ENCODE measurements at regions not wholly inside any gene's neighbourhood (a gene's known extent, or its start where the extent isn't known, plus 50 kb on each side); places are given as distances from the start of the nearest gene placed in this dataset.

DNA sequence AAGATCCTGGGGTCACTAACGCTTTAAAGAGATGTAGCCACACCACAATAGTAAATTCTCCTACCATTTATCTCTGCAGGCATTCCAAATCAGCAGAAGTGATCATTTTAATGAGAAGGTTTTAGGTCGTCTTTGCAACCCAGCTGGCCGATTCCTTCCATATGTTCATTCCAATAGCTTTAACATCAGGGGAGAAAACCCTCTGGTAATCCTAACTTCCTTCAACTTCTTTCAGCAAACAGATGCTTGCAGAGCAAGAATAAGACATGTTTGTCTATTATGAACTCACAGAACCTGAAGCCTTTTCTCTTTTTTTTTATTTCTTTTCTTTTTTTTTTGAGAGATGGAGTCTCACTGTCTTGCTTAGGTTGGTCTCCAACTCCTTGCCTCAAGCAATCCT, 498.6 kb upstream of the SLITRK1 start:
- H3K27me3 Mint-ChIP-seq, result no peaks in the 10 kb centered on the region
- no peak for ATAC-seq (ENCODE audit: low read depth in 2 of 2)

GRCh38 chr13:84377106-84377505, 494.8 kb upstream of the SLITRK1 start:
- Histone ChIP-seq H3K9me3 (ENCODE audit: control insufficient read depth in 2 of 2, low read length in 2 of 2) (no peaks in the 10 kb centered on the region), H3K27ac (ENCODE audit: insufficient read depth, low read length, poor library complexity, severe bottlenecking) (no peak overlapping the region), H3K27me3 (ENCODE audit: control insufficient read depth, insufficient read depth, low read length) (no peaks in the 10 kb centered on the region), H3K36me3 (ENCODE audit: control insufficient read depth, insufficient read depth, low read length) (no peaks in the 10 kb centered on the region), H3K4me3 (ENCODE audit: low read depth, low read length) (no peak overlapping the region), H3K4me1 (ENCODE audit: control insufficient read depth, insufficient read depth, low read length, poor library complexity, severe bottlenecking) (no peaks in the 10 kb centered on the region)
- DNase-seq (no peak), ATAC-seq (ENCODE audit: low read depth in 2 of 2) (no peak)
- H3K4me3 Mint-ChIP-seq, result no peak overlapping the region
- H3K9me3 Mint-ChIP-seq, result peaks cover 0 to 17% (median 3%) of the 10 kb centered on the region in 7 donors
- H3K4me1 Mint-ChIP-seq, result no peaks in the 10 kb centered on the region
- H3K27me3 Mint-ChIP-seq, result no peaks in the 10 kb centered on the region
- H3K36me3 Mint-ChIP-seq, result no peaks in the 10 kb centered on the region
- H3K27ac Mint-ChIP-seq, result no peak overlapping the region

More for the DNA sequence above, 498.6 kb upstream of the SLITRK1 start:
- no peak overlapping the region for H3K4me3 ChIP-seq (ENCODE audit: low read depth, low read length)
- H3K27ac ChIP-seq (ENCODE audit: insufficient read depth, low read length, poor library complexity, severe bottlenecking), result no peak overlapping the region
- H3K36me3 ChIP-seq (ENCODE audit: control insufficient read depth, insufficient read depth, low read length), result no peaks in the 10 kb centered on the region
- H3K4me1 ChIP-seq (ENCODE audit: control insufficient read depth, insufficient read depth, low read length, poor library complexity, severe bottlenecking), result no peaks in the 10 kb centered on the region
- H3K9me3 Mint-ChIP-seq, result peaks cover 0 to 19% (median 7%) of the 10 kb centered on the region in 7 donors
- no peak overlapping the region for H3K27ac Mint-ChIP-seq
- peaks cover 0 to 16% of the 10 kb centered on the region in 2 experiments for H3K9me3 ChIP-seq (ENCODE audit: control insufficient read depth in 2 of 2, low read length in 2 of 2)
- DNase-seq, result no peak
- no peaks in the 10 kb centered on the region for H3K27me3 ChIP-seq (ENCODE audit: control insufficient read depth, insufficient read depth, low read length)
- H3K36me3 Mint-ChIP-seq, result no peaks in the 10 kb centered on the region
- no peaks in the 10 kb centered on the region for H3K4me1 Mint-ChIP-seq
- no peak overlapping the region for H3K4me3 Mint-ChIP-seq

DNA sequence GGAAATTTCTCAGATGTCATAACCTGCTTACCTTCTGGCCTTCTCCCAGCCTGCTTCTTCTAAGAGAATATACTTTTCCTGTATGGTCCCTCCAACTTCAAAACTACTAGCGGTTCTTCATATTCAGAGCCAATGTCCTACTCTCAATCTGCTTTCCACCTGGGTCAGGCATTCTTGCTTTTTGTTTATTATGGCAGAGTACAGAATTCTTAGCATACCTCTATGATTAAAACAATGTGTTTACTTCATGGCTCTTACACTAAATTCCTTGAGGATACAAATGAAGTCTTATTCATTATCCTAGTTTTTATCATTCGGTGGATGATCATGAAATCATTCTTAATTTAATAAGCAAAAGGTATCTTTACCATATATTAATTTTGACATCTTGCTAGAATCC, 484.2 kb upstream of the SLITRK1 start:
- Histone ChIP-seq H3K27me3 (ENCODE audit: control insufficient read depth, insufficient read depth, low read length) (no peaks in the 10 kb centered on the region), H3K36me3 (ENCODE audit: control insufficient read depth, insufficient read depth, low read length) (no peaks in the 10 kb centered on the region), H3K9me3 (ENCODE audit: control insufficient read depth in 2 of 2, low read length in 2 of 2) (no peaks in the 10 kb centered on the region), H3K4me1 (ENCODE audit: control insufficient read depth, insufficient read depth, low read length, poor library complexity, severe bottlenecking) (no peaks in the 10 kb centered on the region), H3K27ac (ENCODE audit: insufficient read depth, low read length, poor library complexity, severe bottlenecking) (no peak overlapping the region), H3K4me3 (ENCODE audit: low read depth, low read length) (no peak overlapping the region)
- Mint-ChIP-seq H3K36me3 (no peaks in the 10 kb centered on the region), H3K27me3 (no peaks in the 10 kb centered on the region), H3K27ac (no peak overlapping the region), H3K4me3 (no peak overlapping the region), H3K4me1 (no peaks in the 10 kb centered on the region), H3K9me3 (peaks cover 0 to 8% (median 0%) of the 10 kb centered on the region in 7 donors)
- no peak for DNase-seq
- ATAC-seq (ENCODE audit: low read depth in 2 of 2), result no peak

GRCh38 chr13:84362777-84363176, 480.5 kb upstream of the SLITRK1 start:
- ATAC-seq (ENCODE audit: low read depth in 2 of 2), result no peak
- H3K27ac ChIP-seq (ENCODE audit: insufficient read depth, low read length, poor library complexity, severe bottlenecking), result no peak overlapping the region
- H3K4me1 ChIP-seq (ENCODE audit: control insufficient read depth, insufficient read depth, low read length, poor library complexity, severe bottlenecking), result no peaks in the 10 kb centered on the region
- no peak overlapping the region for H3K4me3 Mint-ChIP-seq
- H3K4me1 Mint-ChIP-seq, result no peaks in the 10 kb centered on the region
- H3K27me3 Mint-ChIP-seq, result no peaks in the 10 kb centered on the region
- no peaks in the 10 kb centered on the region for H3K27me3 ChIP-seq (ENCODE audit: control insufficient read depth, insufficient read depth, low read length)
- H3K36me3 ChIP-seq (ENCODE audit: control insufficient read depth, insufficient read depth, low read length), result no peaks in the 10 kb centered on the region
- H3K9me3 ChIP-seq (ENCODE audit: control insufficient read depth in 2 of 2, low read length in 2 of 2), result no peaks in the 10 kb centered on the region
- no peak overlapping the region for H3K27ac Mint-ChIP-seq
- H3K36me3 Mint-ChIP-seq, result no peaks in the 10 kb centered on the region
- H3K4me3 ChIP-seq (ENCODE audit: low read depth, low read length), result no peak overlapping the region
- DNase-seq, result no peak
- peaks cover 0 to 6% (median 0%) of the 10 kb centered on the region in 7 donors for H3K9me3 Mint-ChIP-seq

- H3K27me3 Mint-ChIP-seq, result no peaks in the 10 kb centered on the region
- Histone ChIP-seq H3K27me3 (ENCODE audit: control insufficient read depth, insufficient read depth, low read length) (no peaks in the 10 kb centered on the region), H3K9me3 (ENCODE audit: control insufficient read depth in 2 of 2, low read length in 2 of 2) (no peaks in the 10 kb centered on the region), H3K27ac (ENCODE audit: insufficient read depth, low read length, poor library complexity, severe bottlenecking) (no peak overlapping the region), H3K4me1 (ENCODE audit: control insufficient read depth, insufficient read depth, low read length, poor library complexity, severe bottlenecking) (no peaks in the 10 kb centered on the region), H3K36me3 (ENCODE audit: control insufficient read depth, insufficient read depth, low read length) (no peaks in the 10 kb centered on the region), H3K4me3 (ENCODE audit: low read depth, low read length) (no peak overlapping the region)
- peaks cover 0 to 6% (median 0%) of the 10 kb centered on the region in 7 donors for H3K9me3 Mint-ChIP-seq
- H3K4me1 Mint-ChIP-seq, result no peaks in the 10 kb centered on the region
- no peak for ATAC-seq (ENCODE audit: low read depth in 2 of 2)
- no peak for DNase-seq
- H3K4me3 Mint-ChIP-seq, result no peak overlapping the region
- no peaks in the 10 kb centered on the region for H3K36me3 Mint-ChIP-seq
- H3K27ac Mint-ChIP-seq, result peak overlapping the region in 1 of 3 donors; percentile 14
Observed at GRCh38 chr13:84360822-84361221, 478.5 kb upstream of the SLITRK1 start.

DNA sequence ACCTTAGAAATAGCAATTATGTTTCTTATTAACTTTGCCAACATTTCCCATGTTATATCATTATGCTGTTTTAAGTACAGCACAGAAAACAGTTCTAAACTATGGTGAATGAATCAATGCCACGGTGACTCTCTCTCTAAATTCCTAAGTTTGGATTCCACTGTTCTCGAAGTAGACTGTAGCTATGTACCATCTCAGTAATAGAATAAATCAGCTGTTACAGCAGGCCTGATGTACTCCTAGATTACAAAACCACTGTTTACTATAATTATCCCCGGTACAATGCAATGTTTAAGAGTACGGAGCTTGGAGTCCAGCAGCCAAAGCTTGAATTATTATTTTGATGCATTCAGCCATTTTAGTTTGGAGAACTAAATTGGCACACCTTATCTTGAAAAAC, 476.3 kb upstream of the SLITRK1 start:
- Mint-ChIP-seq H3K36me3 (no peaks in the 10 kb centered on the region), H3K27ac (no peak overlapping the region), H3K27me3 (no peaks in the 10 kb centered on the region), H3K4me1 (no peaks in the 10 kb centered on the region), H3K4me3 (no peak overlapping the region), H3K9me3 (peaks cover 0 to 1% (median 0%) of the 10 kb centered on the region in 7 donors)
- DNase-seq, result no peak
- ATAC-seq (ENCODE audit: low read depth in 2 of 2), result no peak
- H3K4me3 ChIP-seq (ENCODE audit: low read depth, low read length), result no peak overlapping the region
- H3K27me3 ChIP-seq (ENCODE audit: control insufficient read depth, insufficient read depth, low read length), result no peaks in the 10 kb centered on the region
- no peaks in the 10 kb centered on the region for H3K4me1 ChIP-seq (ENCODE audit: control insufficient read depth, insufficient read depth, low read length, poor library complexity, severe bottlenecking)
- H3K9me3 ChIP-seq (ENCODE audit: control insufficient read depth in 2 of 2, low read length in 2 of 2), result no peaks in the 10 kb centered on the region
- no peaks in the 10 kb centered on the region for H3K36me3 ChIP-seq (ENCODE audit: control insufficient read depth, insufficient read depth, low read length)
- no peak overlapping the region for H3K27ac ChIP-seq (ENCODE audit: insufficient read depth, low read length, poor library complexity, severe bottlenecking)

DNA sequence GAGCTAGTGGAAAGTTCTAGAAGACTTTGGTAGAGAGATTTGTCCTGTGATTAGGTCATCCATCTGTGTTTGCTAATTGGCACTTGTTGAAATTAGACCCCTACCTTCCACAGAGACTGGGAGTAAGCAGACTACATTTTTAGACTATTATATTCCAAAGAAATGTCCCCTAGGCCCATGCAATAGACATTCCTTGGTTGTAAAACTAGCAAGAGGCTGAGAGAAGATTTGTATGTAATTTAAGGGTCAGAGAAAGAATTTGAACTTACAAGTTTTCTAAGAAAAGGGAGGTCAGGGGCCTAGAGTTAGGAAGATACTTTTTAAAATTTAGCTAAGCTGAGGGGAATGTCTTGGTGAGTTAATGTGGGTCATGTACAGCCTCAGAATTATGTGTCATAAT, 470.7 kb upstream of the SLITRK1 start:
- H3K36me3 ChIP-seq (ENCODE audit: control insufficient read depth, insufficient read depth, low read length), result no peaks in the 10 kb centered on the region
- peaks cover 0 to 3% of the 10 kb centered on the region in 2 experiments for H3K9me3 ChIP-seq (ENCODE audit: control insufficient read depth in 2 of 2, low read length in 2 of 2)
- H3K27me3 Mint-ChIP-seq, result no peaks in the 10 kb centered on the region
- no peaks in the 10 kb centered on the region for H3K27me3 ChIP-seq (ENCODE audit: control insufficient read depth, insufficient read depth, low read length)
- H3K4me3 Mint-ChIP-seq, result no peak overlapping the region
- peaks cover 0 to 9% (median 0%) of the 10 kb centered on the region in 7 donors for H3K9me3 Mint-ChIP-seq
- ATAC-seq (ENCODE audit: low read depth in 2 of 2), result no peak
- H3K27ac ChIP-seq (ENCODE audit: insufficient read depth, low read length, poor library complexity, severe bottlenecking), result no peak overlapping the region
- H3K4me1 Mint-ChIP-seq, result no peaks in the 10 kb centered on the region
- H3K27ac Mint-ChIP-seq, result no peak overlapping the region
- DNase-seq, result no peak
- no peaks in the 10 kb centered on the region for H3K36me3 Mint-ChIP-seq
- H3K4me1 ChIP-seq (ENCODE audit: control insufficient read depth, insufficient read depth, low read length, poor library complexity, severe bottlenecking), result no peaks in the 10 kb centered on the region
- H3K4me3 ChIP-seq (ENCODE audit: low read depth, low read length), result no peak overlapping the region

- H3K4me1 ChIP-seq (ENCODE audit: control insufficient read depth, insufficient read depth, low read length, poor library complexity, severe bottlenecking), result no peaks in the 10 kb centered on the region
- no peak overlapping the region for H3K4me3 ChIP-seq (ENCODE audit: low read depth, low read length)
- Mint-ChIP-seq H3K4me3 (no peak overlapping the region), H3K36me3 (no peaks in the 10 kb centered on the region), H3K27me3 (no peaks in the 10 kb centered on the region), H3K4me1 (no peaks in the 10 kb centered on the region), H3K27ac (no peak overlapping the region), H3K9me3 (peaks cover 0 to 7% (median 3%) of the 10 kb centered on the region in 7 donors)
- ATAC-seq (ENCODE audit: low read depth in 2 of 2) (no peak), DNase-seq (no peak)
- H3K9me3 ChIP-seq (ENCODE audit: control insufficient read depth in 2 of 2, low read length in 2 of 2), result no peaks in the 10 kb centered on the region
- H3K36me3 ChIP-seq (ENCODE audit: control insufficient read depth, insufficient read depth, low read length), result no peaks in the 10 kb centered on the region
- H3K27ac ChIP-seq (ENCODE audit: insufficient read depth, low read length, poor library complexity, severe bottlenecking), result no peak overlapping the region
- H3K27me3 ChIP-seq (ENCODE audit: control insufficient read depth, insufficient read depth, low read length), result no peaks in the 10 kb centered on the region
Observed at GRCh38 chr13:84339456-84339855, 457.2 kb upstream of the SLITRK1 start.
